Right cardiac atrium (tissue), 5 donors: ENCODE measurements at regions not wholly inside any gene's neighbourhood (a gene's known extent, or its start where the extent isn't known, plus 50 kb on each side); places are given as distances from the start of the nearest gene placed in this dataset.

Experiments
- ATAC-seq, 2 donors: fragments of 200-7000 bp; cut with Tn5 transposase; one replicate each; pipeline versions ENCODE4 v1.8.0 to v1.9.1; 2020; ENCODE audit warnings: moderate library complexity in 2 of 2, mild to moderate bottlenecking in 1 of 2
- DNase-seq, 3 donors: peaks; one replicate each; pipeline ENCODE4 v3.0.0-alpha.2; 2020
- H3K27ac ChIP-seq: one replicate; pipeline ENCODE4 v1.5.1; 2013; ENCODE audit warnings: mild to moderate bottlenecking, low read length, control low read depth, moderate library complexity
- H3K27me3 ChIP-seq: one replicate; pipeline ENCODE4 v1.6.1; 2013; ENCODE audit not compliant: control insufficient read depth, insufficient read depth
- H3K4me1 ChIP-seq: one replicate; pipeline ENCODE4 v1.6.1; 2013; ENCODE audit warnings: low read length; ENCODE audit not compliant: control insufficient read depth, insufficient read depth
- H3K4me3 ChIP-seq: one replicate; pipeline ENCODE4 v1.5.1; 2013; ENCODE audit warnings: low read length, control low read depth
- H3K9me3 ChIP-seq: one replicate; pipeline ENCODE4 v1.6.1; 2013; ENCODE audit warnings: low read length; ENCODE audit not compliant: control insufficient read depth
- WGBS: extraction: QIAGEN DNeasy Blood & Tissue Kit; methylation state at CpG from one replicate; pipeline ENCODE4 v1.1.7; 2013; 5-methylcytosine and 5-hydroxymethylcytosine counted together
- intact Hi-C, 4 donors: fragments of 100-400 bp; cut with DNase I; formaldehyde crosslinking; loops; one replicate each; pipeline versions ENCODE4 v1.11.0 to v1.14.0; 2022 to 2023
- donor health status: healthy with polysubstance abuse.
- donor health status: DM: no; HTN: yes; CAD: no.
- donor health status: DM: no; HTN: no; CAD: no.
- donor health status: DM: no; HTN: yes; CAD: no; lungs with severe emphysema.
- donor health status: DM: yes; HTN: yes; CAD: no.

- Histone ChIP-seq H3K4me3 (no peak overlapping the region), H3K27ac (no peak overlapping the region), H3K27me3 (no peaks in the 10 kb centered on the region), H3K4me1 (no peaks in the 10 kb centered on the region), H3K9me3 (no peaks in the 10 kb centered on the region)
- 85% methylated on average over 4 of the region's 4 CpGs for WGBS
- intact Hi-C loops: no loop called here
- DNase-seq (no peak), ATAC-seq (no peak)
These were observed 1564.8 kb downstream of the RPA4 start for GRCh38 chrX:98448524-98448923.

GRCh38 chrX:98452456-98452855, 1568.7 kb downstream of the RPA4 start:
- Histone ChIP-seq H3K27me3 (no peaks in the 10 kb centered on the region), H3K4me1 (no peaks in the 10 kb centered on the region), H3K4me3 (no peak overlapping the region), H3K9me3 (no peaks in the 10 kb centered on the region), H3K27ac (no peak overlapping the region)
- 88% methylated on average over 1 of the region's 1 CpG for WGBS
- ATAC-seq (no peak), DNase-seq (no peak)
- intact Hi-C loops: no loop called here

- H3K4me3 ChIP-seq: no peak overlapping the region
- no peaks in the 10 kb centered on the region for H3K9me3 ChIP-seq
- no peaks in the 10 kb centered on the region for H3K4me1 ChIP-seq
- DNase-seq (no peak), ATAC-seq (no peak)
- WGBS: 57% methylated on average over 1 of the region's 1 CpG
- no peaks in the 10 kb centered on the region for H3K27me3 ChIP-seq
- intact Hi-C loops: no loop called here
- H3K27ac ChIP-seq: no peak overlapping the region
These were observed 1576.0 kb downstream of the RPA4 start for GRCh38 chrX:98459669-98460068.

GRCh38 chrX:98480606-98481005, 1596.9 kb downstream of the RPA4 start:
- intact Hi-C loops: no loop called here
- no peaks in the 10 kb centered on the region for H3K4me1 ChIP-seq
- no peak for ATAC-seq
- 87% methylated on average over 4 of the region's 4 CpGs for WGBS
- no peaks in the 10 kb centered on the region for H3K27me3 ChIP-seq
- no peak overlapping the region for H3K27ac ChIP-seq
- no peaks in the 10 kb centered on the region for H3K9me3 ChIP-seq
- no peak for DNase-seq
- H3K4me3 ChIP-seq: no peak overlapping the region

- WGBS: 75% methylated on average over 3 of the region's 3 CpGs
- Histone ChIP-seq H3K4me3 (no peak overlapping the region), H3K4me1 (no peaks in the 10 kb centered on the region), H3K27ac (no peak overlapping the region), H3K9me3 (no peaks in the 10 kb centered on the region), H3K27me3 (no peaks in the 10 kb centered on the region)
- intact Hi-C loops: no loop called here
- no peak for ATAC-seq
- DNase-seq: no peak
These were observed 1597.9 kb downstream of the RPA4 start for GRCh38 chrX:98481636-98482035.

- no peak overlapping the region for H3K27ac ChIP-seq
- WGBS: 41% methylated on average over 1 of the region's 1 CpG
- intact Hi-C loops: no loop called here
- no peak overlapping the region for H3K4me3 ChIP-seq
- no peaks in the 10 kb centered on the region for H3K9me3 ChIP-seq
- no peak for ATAC-seq
- no peaks in the 10 kb centered on the region for H3K27me3 ChIP-seq
- no peaks in the 10 kb centered on the region for H3K4me1 ChIP-seq
- DNase-seq: no peak
These were observed 1607.0 kb downstream of the RPA4 start for GRCh38 chrX:98490670-98491069.

GRCh38 chrX:98501426-98501825, 1617.7 kb downstream of the RPA4 start:
- intact Hi-C loops: no loop called here
- H3K4me3 ChIP-seq: no peak overlapping the region
- 29% methylated on average over 2 of the region's 2 CpGs for WGBS

GRCh38 chrX:98506907-98507306, 1623.2 kb downstream of the RPA4 start:
- H3K27ac ChIP-seq: no peak overlapping the region
- WGBS: 64% methylated on average over 1 of the region's 1 CpG
- H3K4me3 ChIP-seq: no peak overlapping the region
- intact Hi-C loops: no loop called here
- no peaks in the 10 kb centered on the region for H3K27me3 ChIP-seq
- DNase-seq (no peak), ATAC-seq (no peak)
- H3K4me1 ChIP-seq: no peaks in the 10 kb centered on the region
- H3K9me3 ChIP-seq: no peaks in the 10 kb centered on the region

More at GRCh38 chrX:98501426-98501825, 1617.7 kb downstream of the RPA4 start:
- Histone ChIP-seq H3K9me3 (no peaks in the 10 kb centered on the region), H3K27ac (no peak overlapping the region), H3K27me3 (no peaks in the 10 kb centered on the region), H3K4me1 (no peaks in the 10 kb centered on the region)
- DNase-seq (no peak), ATAC-seq (no peak)

GRCh38 chrX:98514032-98514431, 1630.3 kb downstream of the RPA4 start:
- no peaks in the 10 kb centered on the region for H3K27me3 ChIP-seq
- H3K4me3 ChIP-seq: no peak overlapping the region
- no peak for DNase-seq
- H3K9me3 ChIP-seq: no peaks in the 10 kb centered on the region
- H3K4me1 ChIP-seq: no peaks in the 10 kb centered on the region
- no peak for ATAC-seq
- no peak overlapping the region for H3K27ac ChIP-seq
- intact Hi-C loops: no loop called here

GRCh38 chrX:98516120-98516519, 1632.4 kb downstream of the RPA4 start:
- 92% methylated on average over 1 of the region's 1 CpG for whole genome bisulfite sequencing
- H3K9me3 ChIP-seq: no peaks in the 10 kb centered on the region
- ATAC-seq (no peak), DNase-seq (no peak)
- no peaks in the 10 kb centered on the region for H3K27me3 ChIP-seq
- H3K4me3 ChIP-seq: no peak overlapping the region
- H3K27ac ChIP-seq: no peak overlapping the region
- no peaks in the 10 kb centered on the region for H3K4me1 ChIP-seq
- intact Hi-C loops: no loop called here

- intact Hi-C loops: no loop called here
- no peak overlapping the region for H3K27ac ChIP-seq
- H3K9me3 ChIP-seq: no peaks in the 10 kb centered on the region
- DNase-seq: no peak
- 51% methylated on average over 3 of the region's 3 CpGs for WGBS
- no peak overlapping the region for H3K4me3 ChIP-seq
- H3K4me1 ChIP-seq: no peaks in the 10 kb centered on the region
- H3K27me3 ChIP-seq: no peaks in the 10 kb centered on the region
- ATAC-seq: no peak
These were observed 1639.3 kb downstream of the RPA4 start for GRCh38 chrX:98523026-98523425.

GRCh38 chrX:98523521-98523920, 1639.8 kb downstream of the RPA4 start:
- no peak for ATAC-seq
- Histone ChIP-seq H3K4me3 (no peak overlapping the region), H3K27ac (no peak overlapping the region), H3K4me1 (no peaks in the 10 kb centered on the region), H3K9me3 (no peaks in the 10 kb centered on the region), H3K27me3 (no peaks in the 10 kb centered on the region)
- intact Hi-C loops: no loop called here
- WGBS: 73% methylated on average over 3 of the region's 3 CpGs
- DNase-seq: no peak
